MM.1S (cell line): ENCODE measurements at regions not wholly inside any gene's neighbourhood (a gene's known extent, or its start where the extent isn't known, plus 50 kb on each side); places are given as distances from the start of the nearest gene placed in this dataset.

Experiments
- DNase-seq: peaks from one replicate; pipeline ENCODE4 v3.0.0-alpha.2; 2015
- H2AFZ ChIP-seq: fragments of 300-600 bp; sonication (generic); 2 replicates; pipeline ENCODE4 v1.6.0; 2016; ENCODE audit warnings: antibody characterized with exemption, low read length
- H3F3A ChIP-seq: fragments of 300-600 bp; sonication (generic); 2 replicates; pipeline ENCODE4 v1.6.1; 2016; ENCODE audit warnings: mild to moderate bottlenecking, antibody characterized with exemption, low read length, moderate library complexity, mixed read lengths; ENCODE audit not compliant: insufficient read depth
- H3K27ac ChIP-seq: fragments of 300-600 bp; sonication (generic); 2 replicates; pipeline ENCODE4 v1.5.1; 2016; ENCODE audit warnings: mild to moderate bottlenecking, low read length
- H3K27me3 ChIP-seq: fragments of 300-600 bp; sonication (generic); replicated peaks from 2 replicates; pipeline ENCODE4 v1.6.0; 2016; ENCODE audit warnings: low read length; ENCODE audit not compliant: insufficient read depth
- H3K36me3 ChIP-seq: fragments of 300-600 bp; sonication (generic); replicated peaks from 2 replicates; pipeline ENCODE4 v1.6.1; 2016; ENCODE audit warnings: mild to moderate bottlenecking, low read length, mixed read lengths; ENCODE audit not compliant: insufficient read depth
- H3K4me1 ChIP-seq: fragments of 300-600 bp; sonication (generic); 2 replicates; pipeline ENCODE4 v1.6.1; 2016; ENCODE audit warnings: low read length, mixed read lengths
- H3K4me2 ChIP-seq: fragments of 300-600 bp; sonication (generic); 2 replicates; pipeline ENCODE4 v1.6.0; 2016; ENCODE audit warnings: low read depth, low read length
- H3K4me3 ChIP-seq: fragments of 300-600 bp; sonication (generic); 2 replicates; pipeline ENCODE4 v1.5.1; 2016; ENCODE audit warnings: low read length, mixed read lengths
- H3K79me2 ChIP-seq: fragments of 300-600 bp; sonication (generic); 2 replicates; pipeline ENCODE4 v1.6.1; 2016; ENCODE audit warnings: mixed run types, low read length, mixed read lengths
- H3K9ac ChIP-seq: fragments of 300-600 bp; sonication (generic); 2 replicates; pipeline ENCODE4 v1.6.1; 2016; ENCODE audit warnings: low read length, mixed read lengths
- H3K9me2 ChIP-seq: fragments of 300-600 bp; sonication (generic); replicated peaks from 2 replicates; pipeline ENCODE4 v1.6.1; 2016; ENCODE audit warnings: mild to moderate bottlenecking, low read length, mixed read lengths; ENCODE audit not compliant: insufficient read depth
- H3K9me3 ChIP-seq: fragments of 300-600 bp; sonication (generic); replicated peaks from 2 replicates; pipeline ENCODE4 v1.6.1; 2016; ENCODE audit warnings: mild to moderate bottlenecking, low read length, mixed read lengths; ENCODE audit not compliant: insufficient read depth
- H4K20me1 ChIP-seq: fragments of 300-600 bp; sonication (generic); 2 replicates; pipeline ENCODE4 v1.6.1; 2016; ENCODE audit warnings: mild to moderate bottlenecking, low read length, moderate library complexity, mixed read lengths; ENCODE audit not compliant: insufficient read depth
- CTCF ChIP-seq: fragments of 300-600 bp; sonication (generic); IDR thresholded peaks from 2 replicates; pipeline ENCODE4 v1.5.1; 2016; ENCODE audit warnings: antibody characterized with exemption, low read length, mixed read lengths
- EZH2 ChIP-seq: fragments of 300-600 bp; sonication (generic); optimal IDR thresholded peaks from 2 replicates; pipeline ENCODE3; 2017; ENCODE audit warnings: low read depth, mild to moderate bottlenecking, antibody characterized with exemption, low read length, mixed read lengths
- EZH2phosphoT487 ChIP-seq: fragments of 300-600 bp; sonication (generic); IDR thresholded peaks from 2 replicates; pipeline ENCODE4 v1.6.1; 2018; ENCODE audit warnings: antibody characterized with exemption, low read length

DNA sequence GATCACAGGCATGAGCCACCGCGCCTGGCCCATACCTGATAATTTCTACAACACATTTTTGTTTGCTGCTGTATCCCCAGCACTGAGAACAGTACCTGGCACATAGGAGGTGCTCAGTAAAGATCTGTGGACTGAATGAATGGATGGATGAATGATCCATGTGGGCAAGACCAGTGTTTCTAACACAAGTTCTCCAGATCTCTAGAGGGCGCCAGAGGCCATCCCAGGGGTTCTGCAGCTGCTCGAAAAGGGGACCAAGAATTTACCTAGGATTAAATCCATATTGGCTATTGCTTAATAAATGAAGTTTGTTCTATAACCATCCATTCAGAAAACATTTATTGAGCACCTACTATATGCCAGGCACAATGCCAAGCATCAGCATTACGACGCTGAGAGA is 167.7 kb downstream of the ACTL8 start:
- Histone ChIP-seq H3K27ac (no peak overlapping the region), H3F3A (no peaks in the 10 kb centered on the region), H3K36me3 (no peaks in the 10 kb centered on the region), H3K4me2 (no peak overlapping the region), H3K27me3 (peaks cover 42% of the 10 kb centered on the region), H4K20me1 (no peaks in the 10 kb centered on the region), H3K4me3 (no peak overlapping the region), H3K4me1 (no peaks in the 10 kb centered on the region), H3K9me2 (no peaks in the 10 kb centered on the region), H3K9ac (no peak overlapping the region), H3K79me2 (no peaks in the 10 kb centered on the region), H2AFZ (no peak overlapping the region), H3K9me3 (no peaks in the 10 kb centered on the region)
- no peak for TF ChIP-seq EZH2
- TF ChIP-seq CTCF = peak; percentile 57
- no peak for DNase-seq

DNA sequence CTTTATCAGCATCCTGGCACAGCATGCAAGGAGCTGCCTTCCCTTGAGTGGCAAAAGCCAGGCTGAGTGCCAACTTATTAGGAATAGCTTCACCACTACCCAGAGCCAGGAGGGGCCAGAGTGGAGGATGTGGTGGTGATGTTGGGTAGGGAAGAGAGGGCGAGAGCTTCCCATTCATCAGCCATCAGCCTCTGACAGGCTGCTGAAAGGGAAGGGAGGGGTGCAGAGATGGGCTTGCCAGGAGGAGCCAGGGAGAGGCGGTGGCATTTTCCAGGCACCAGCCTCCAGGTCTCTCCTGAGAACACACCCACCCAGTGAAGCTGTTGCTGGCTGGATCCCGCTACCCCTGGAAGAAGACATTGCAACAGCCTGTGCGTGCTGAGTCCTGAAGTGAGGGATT is 168.5 kb downstream of the ACTL8 start:
- no peaks in the 10 kb centered on the region for H3K9me2 ChIP-seq
- no peak for DNase-seq
- peaks cover 49% of the 10 kb centered on the region for H3K27me3 ChIP-seq
- no peaks in the 10 kb centered on the region for H4K20me1 ChIP-seq
- no peaks in the 10 kb centered on the region for H3K9me3 ChIP-seq
- no peaks in the 10 kb centered on the region for H3K79me2 ChIP-seq
- no peak overlapping the region for H3K9ac ChIP-seq
- H2AFZ ChIP-seq = no peak overlapping the region
- TF ChIP-seq EZH2phosphoT487 (no peak), EZH2 (no peak), CTCF (no peak)
- no peak overlapping the region for H3K4me3 ChIP-seq
- no peaks in the 10 kb centered on the region for H3F3A ChIP-seq
- no peak overlapping the region for H3K27ac ChIP-seq
- H3K4me1 ChIP-seq = no peaks in the 10 kb centered on the region
- no peaks in the 10 kb centered on the region for H3K36me3 ChIP-seq
- no peak overlapping the region for H3K4me2 ChIP-seq

GRCh38 chr1:17924578-17924977 is 169.4 kb downstream of the ACTL8 start:
- Histone ChIP-seq H3K36me3 (no peaks in the 10 kb centered on the region), H3K9ac (no peak overlapping the region), H3K4me2 (no peak overlapping the region), H3K27ac (no peak overlapping the region), H3K27me3 (peaks cover 57% of the 10 kb centered on the region), H2AFZ (no peak overlapping the region), H3K9me2 (no peaks in the 10 kb centered on the region), H3K4me1 (no peaks in the 10 kb centered on the region), H3K9me3 (no peaks in the 10 kb centered on the region), H4K20me1 (no peaks in the 10 kb centered on the region), H3K4me3 (no peak overlapping the region), H3K79me2 (no peaks in the 10 kb centered on the region), H3F3A (no peaks in the 10 kb centered on the region)
- DNase-seq = no peak
- TF ChIP-seq CTCF (no peak), EZH2phosphoT487 (no peak), EZH2 (no peak)
